Coronary artery (tissue), 2 donors: ENCODE measurements at regions not wholly inside any gene's neighbourhood (a gene's known extent, or its start where the extent isn't known, plus 50 kb on each side); places are given as distances from the start of the nearest gene placed in this dataset.

Experiments used
- DNase-seq: peaks from one replicate; pipeline ENCODE4 v3.0.0-alpha.2; 2017; ENCODE audit warnings: low spot score
- H3K27ac ChIP-seq, 2 donors: fragments of 200-600 bp; sonication (generic); one replicate each; pipeline ENCODE4 v1.5.1; 2016 to 2019
- H3K4me3 ChIP-seq: fragments of 200-600 bp; sonication (generic); 2 replicates; pipeline ENCODE4 v1.5.1; 2016; ENCODE audit warnings: mild to moderate bottlenecking, moderate library complexity
- CTCF ChIP-seq: fragments of 200-600 bp; sonication (generic); IDR thresholded peaks from one replicate; pipeline ENCODE4 v1.5.1; 2019; ENCODE audit warnings: antibody characterized with exemption

GRCh38 chr6:146887447-146888077, 288.8 kb downstream of the ADGB start:
- Histone ChIP-seq H3K4me3 (no peak overlapping the region), H3K27ac (no peak overlapping the region)
- DNase-seq: no peak
- TF ChIP-seq CTCF: no peak

- Histone ChIP-seq H3K27ac (no peak overlapping the region), H3K4me3 (no peak overlapping the region)
- no peak for TF ChIP-seq CTCF
- no peak for DNase-seq
Measured at GRCh38 chr6:146889303-146889702, 290.5 kb downstream of the ADGB start.

- no peak overlapping the region for H3K27ac ChIP-seq
- no peak overlapping the region for H3K4me3 ChIP-seq
- TF ChIP-seq CTCF: no peak
- DNase-seq: no peak
Measured at GRCh38 chr6:146890172-146890571, 291.4 kb downstream of the ADGB start.

GRCh38 chr6:146890644-146891434, 292.1 kb downstream of the ADGB start:
- no peak for DNase-seq
- no peak for TF ChIP-seq CTCF
- Histone ChIP-seq H3K4me3 (no peak overlapping the region), H3K27ac (no peak overlapping the region)

GRCh38 chr6:146891615-146892265, 293.0 kb downstream of the ADGB start:
- no peak for DNase-seq
- Histone ChIP-seq H3K4me3 (no peak overlapping the region), H3K27ac (no peak overlapping the region)
- no peak for TF ChIP-seq CTCF

- TF ChIP-seq CTCF: no peak
- no peak overlapping the region for H3K4me3 ChIP-seq
- DNase-seq: no peak
- no peak overlapping the region for H3K27ac ChIP-seq
Measured at GRCh38 chr6:146892283-146892612, 293.5 kb downstream of the ADGB start.
